NB4 (cell line): ENCODE measurements at regions not wholly inside any gene's neighbourhood (a gene's known extent, or its start where the extent isn't known, plus 50 kb on each side); places are given as distances from the start of the nearest gene placed in this dataset.

Experiments
- DNase-seq: peaks from one replicate; pipeline ENCODE4 v3.0.0; 2010; ENCODE audit warnings: low read depth
- H3K4me3 ChIP-seq: one replicate; pipeline ENCODE4 v1.5.1; 2011; ENCODE audit warnings: mild to moderate bottlenecking, low read depth, low read length, moderate library complexity
- CTCF ChIP-seq: IDR thresholded peaks from one replicate; pipeline ENCODE4 v1.5.1; 2012; ENCODE audit warnings: low read depth, low read length
- MAX ChIP-seq: IDR thresholded peaks from 2 replicates; pipeline ENCODE4 v1.6.1; 2011; ENCODE audit warnings: low read depth, low read length
- MYC ChIP-seq: IDR thresholded peaks from 2 replicates; pipeline ENCODE4 v1.6.1; 2011; ENCODE audit warnings: low read depth, low read length
- POLR2A ChIP-seq: IDR thresholded peaks from 2 replicates; pipeline ENCODE4 v1.6.1; 2011; ENCODE audit warnings: mild to moderate bottlenecking; ENCODE audit not compliant: insufficient read length; ENCODE audit errors: extremely low read depth

- no peak for TF ChIP-seq MYC
- TF ChIP-seq POLR2A, result no peak
- TF ChIP-seq MAX, result no peak
- TF ChIP-seq CTCF, result no peak
- H3K4me3 ChIP-seq, result no peak overlapping the region
- no peak for DNase-seq
Measured at GRCh38 chr4:96136056-96136455, 296.2 kb downstream of the PDHA2 start.

- TF ChIP-seq CTCF (no peak), MYC (no peak), POLR2A (no peak), MAX (no peak)
- DNase-seq, result no peak
Measured at GRCh38 chr4:96139251-96139929, 299.5 kb downstream of the PDHA2 start.

GRCh38 chr4:96145601-96146000, 305.7 kb downstream of the PDHA2 start:
- no peak for TF ChIP-seq MYC
- no peak for TF ChIP-seq CTCF
- TF ChIP-seq MAX, result no peak
- no peak for TF ChIP-seq POLR2A
- no peak for DNase-seq
- H3K4me3 ChIP-seq, result no peak overlapping the region

More at GRCh38 chr4:96139251-96139929, 299.5 kb downstream of the PDHA2 start:
- no peak overlapping the region for H3K4me3 ChIP-seq

- no peak overlapping the region for H3K4me3 ChIP-seq
- TF ChIP-seq MYC (no peak), MAX (no peak), POLR2A (no peak), CTCF (no peak)
- DNase-seq, result no peak
Measured at GRCh38 chr4:96146686-96147085, 306.8 kb downstream of the PDHA2 start.

- no peak for DNase-seq
Measured at GRCh38 chr4:96149894-96150293, 310.0 kb downstream of the PDHA2 start.

More at GRCh38 chr4:96149894-96150293, 310.0 kb downstream of the PDHA2 start:
- H3K4me3 ChIP-seq, result no peak overlapping the region
- TF ChIP-seq MYC (no peak), POLR2A (no peak), CTCF (no peak), MAX (no peak)
